AG10803 (cell line): ENCODE measurements at regions not wholly inside any gene's neighbourhood (a gene's known extent, or its start where the extent isn't known, plus 50 kb on each side); places are given as distances from the start of the nearest gene placed in this dataset.

Experiments
- DNase-seq: peaks from one replicate; pipeline ENCODE4 v3.0.0; 2010; ENCODE audit warnings: low read depth
- H3K4me3 ChIP-seq: 2 replicates; pipeline ENCODE4 v1.5.1; 2011; ENCODE audit warnings: mild to moderate bottlenecking, low read length, control low read depth
- CTCF ChIP-seq: conservative IDR thresholded peaks from 2 replicates; pipeline ENCODE4 v1.5.1; 2011; ENCODE audit warnings: mild to moderate bottlenecking, low read length, control low read depth, inconsistent platforms

- no peak for DNase-seq
- H3K4me3 ChIP-seq: no peak overlapping the region
- no peak for TF ChIP-seq CTCF
Measured at GRCh38 chr12:30829876-30830275, 75.1 kb upstream of the CAPRIN2 start.

- DNase-seq: no peak
- no peak overlapping the region for H3K4me3 ChIP-seq
- TF ChIP-seq CTCF: no peak
Measured at GRCh38 chr12:30828686-30829085, 73.9 kb upstream of the CAPRIN2 start.

- no peak for TF ChIP-seq CTCF
- no peak for DNase-seq
- no peak overlapping the region for H3K4me3 ChIP-seq
Measured at GRCh38 chr12:30827101-30828066, 72.6 kb upstream of the CAPRIN2 start.

DNA sequence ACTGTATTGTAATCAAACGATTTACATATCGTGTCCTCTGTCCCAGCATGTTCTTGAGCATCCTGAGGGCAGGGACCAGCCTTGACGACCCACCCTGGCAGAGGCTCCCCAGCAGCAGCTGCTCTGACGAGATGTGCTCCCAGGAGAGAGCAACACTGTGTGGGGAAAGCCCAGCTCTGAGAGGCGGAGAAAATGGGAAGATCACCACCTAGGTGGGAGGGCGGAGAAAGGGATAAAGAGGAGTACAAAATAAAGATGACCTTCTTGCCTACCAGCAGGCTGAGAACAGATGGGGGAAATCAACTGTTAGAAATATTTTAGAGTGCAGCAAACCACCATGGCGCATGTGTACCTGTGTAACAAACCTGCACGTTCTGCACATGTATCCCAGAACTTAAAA is 71.5 kb upstream of the CAPRIN2 start:
- no peak for TF ChIP-seq CTCF
- H3K4me3 ChIP-seq: no peak overlapping the region
- no peak for DNase-seq

DNA sequence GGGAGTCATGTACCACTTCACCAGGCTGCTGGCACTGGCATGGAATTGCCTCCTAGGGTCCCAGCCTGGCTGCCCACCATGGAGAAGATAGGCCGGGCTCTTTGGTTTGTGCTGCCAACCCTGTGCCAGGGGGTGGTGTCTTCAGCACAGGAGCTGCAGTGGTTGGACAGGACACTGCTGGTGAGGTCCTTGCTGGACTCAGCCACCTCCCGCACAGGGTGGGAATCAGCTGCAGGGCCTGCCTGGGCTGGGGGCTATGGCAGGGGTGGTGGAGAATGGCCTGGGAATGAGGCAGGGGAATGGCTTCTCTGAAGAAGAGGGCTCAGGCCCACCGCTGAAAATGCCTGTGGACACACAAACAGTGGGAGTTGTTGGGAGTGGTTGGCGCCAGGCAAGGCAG is 70.6 kb upstream of the CAPRIN2 start:
- no peak overlapping the region for H3K4me3 ChIP-seq
- TF ChIP-seq CTCF: no peak
- DNase-seq: no peak

GRCh38 chr12:30824311-30824710 is 69.6 kb upstream of the CAPRIN2 start:
- TF ChIP-seq CTCF: no peak
- H3K4me3 ChIP-seq: no peak overlapping the region
- no peak for DNase-seq

DNA sequence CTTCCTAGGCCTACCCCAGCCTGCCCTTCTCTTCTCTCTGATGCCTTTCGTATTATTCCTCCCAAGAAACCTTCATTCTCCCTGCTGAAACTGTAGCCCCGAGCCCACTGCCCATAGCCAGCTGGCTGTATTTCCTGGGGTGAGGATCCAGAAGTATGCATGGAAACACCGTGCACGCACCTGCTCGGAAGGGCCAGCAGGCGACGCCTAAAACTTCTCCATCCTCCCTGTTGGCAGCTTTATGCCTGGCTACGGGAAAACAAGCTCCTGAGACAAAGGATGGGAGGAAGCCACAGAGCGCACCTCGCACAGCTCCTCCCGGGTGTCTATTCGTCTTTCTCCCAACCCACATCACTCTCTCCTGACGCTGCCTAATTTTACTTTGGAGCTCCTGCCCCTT is 69.0 kb upstream of the CAPRIN2 start:
- DNase-seq: no peak
- no peak for TF ChIP-seq CTCF
- H3K4me3 ChIP-seq: no peak overlapping the region
